SK-N-SH (cell line): ENCODE measurements at regions not wholly inside any gene's neighbourhood (a gene's known extent, or its start where the extent isn't known, plus 50 kb on each side); places are given as distances from the start of the nearest gene placed in this dataset.

Experiments
- CTCF ChIA-PET: fragments of 300-600, 350-600 bp; formaldehyde crosslinking; extraction: SDS; loops from one replicate; lab custom pipeline; 2021; lab: Yijun Ruan, JAX
- POLR2A ChIA-PET: fragments of 350-600 bp; sonication (Branson Sonifier 250); formaldehyde crosslinking; extraction: SDS; loops from one replicate; lab custom pipeline; 2020; ENCODE audit warnings: antibody characterized with exemption, inconsistent platforms; lab: Yijun Ruan, JAX
- DNase-seq: peaks from one replicate; pipeline ENCODE4 v3.0.0; 2012
- H2AFZ ChIP-seq: fragments of 200-600 bp; sonication (generic); 2 replicates; pipeline ENCODE4 v1.8.1; 2016; ENCODE audit warnings: antibody characterized with exemption, mild to moderate bottlenecking, low read depth
- H3F3A ChIP-seq: fragments of 200-600 bp; sonication (generic); replicated peaks from 2 replicates; pipeline ENCODE3; 2016; ENCODE audit warnings: antibody characterized with exemption, mild to moderate bottlenecking; ENCODE audit not compliant: insufficient read depth
- H3K27ac ChIP-seq, 2 experiments: fragments of 200-500 bp in 1 of 2; fragments of 200-600 bp in 1 of 2; sonication (Bioruptor generic) in 1 of 2; sonication (generic), shearing (Covaris generic) in 1 of 2; 2 replicates each; pipeline versions ENCODE4 v1.5.1 to v1.6.1; 2014 to 2016; ENCODE audit warnings: low read depth in 2 of 2, inconsistent platforms in 1 of 2, low read length in 1 of 2, mild to moderate bottlenecking in 1 of 2, mixed read lengths in 1 of 2
- H3K27me3 ChIP-seq: fragments of 200-600 bp; sonication (generic), shearing (Covaris generic); 2 replicates; pipeline ENCODE4 v1.6.1; 2016; ENCODE audit warnings: mixed run types; ENCODE audit not compliant: insufficient read depth
- H3K36me3 ChIP-seq, 2 experiments: fragments of 200-500 bp in 1 of 2; fragments of 200-600 bp in 1 of 2; sonication (Bioruptor generic) in 1 of 2; sonication (generic) in 1 of 2; replicated peaks in 1 of 2; 2 replicates each; pipeline versions ENCODE3 to v1.5.1; 2014 to 2016; ENCODE audit warnings: low read length in 1 of 2, mild to moderate bottlenecking in 1 of 2; ENCODE audit not compliant: insufficient read depth in 2 of 2, control insufficient read depth in 1 of 2
- H3K4me1 ChIP-seq, 2 experiments: fragments of 200-500 bp in 1 of 2; fragments of 200-600 bp in 1 of 2; sonication (Bioruptor generic) in 1 of 2; sonication (generic), shearing (Covaris generic) in 1 of 2; 2 replicates each; pipeline versions ENCODE4 v1.5.1 to v1.6.1; 2014 to 2016; ENCODE audit warnings: low read depth in 1 of 2, low read length in 1 of 2, mixed run types in 1 of 2; ENCODE audit not compliant: insufficient read depth in 2 of 2, control insufficient read depth in 1 of 2
- H3K4me2 ChIP-seq: fragments of 200-600 bp; sonication (generic), shearing (Covaris generic); 2 replicates; pipeline ENCODE4 v1.6.1; 2017; ENCODE audit warnings: mixed run types
- H3K4me3 ChIP-seq, 2 experiments: fragments of 200-500 bp in 1 of 2; fragments of 200-600 bp in 1 of 2; sonication (Bioruptor generic) in 1 of 2; sonication (generic), shearing (Covaris generic) in 1 of 2; 2 replicates each; pipeline versions ENCODE4 v1.5.1 to v1.8.1; 2014 to 2016; ENCODE audit warnings: low read depth in 2 of 2, inconsistent platforms in 1 of 2, low read length in 1 of 2, mild to moderate bottlenecking in 1 of 2, mixed read lengths in 1 of 2, moderate library complexity in 1 of 2
- H3K79me2 ChIP-seq: fragments of 200-600 bp; sonication (generic); 2 replicates; pipeline ENCODE4 v1.8.1; 2017; ENCODE audit warnings: mild to moderate bottlenecking; ENCODE audit not compliant: insufficient read depth
- H3K9ac ChIP-seq: fragments of 200-600 bp; sonication (generic); 2 replicates; pipeline ENCODE4 v1.6.1; 2017; ENCODE audit warnings: mixed run types
- H3K9me2 ChIP-seq: fragments of 200-600 bp; sonication (generic); 2 replicates; pipeline ENCODE4 v1.6.1; 2017; ENCODE audit warnings: mixed run types
- H3K9me3 ChIP-seq: fragments of 200-600 bp; sonication (generic); 2 replicates; pipeline ENCODE4 v1.6.1; 2017; ENCODE audit warnings: mixed run types, mild to moderate bottlenecking, moderate library complexity
- H4K20me1 ChIP-seq: fragments of 200-600 bp; sonication (generic); 2 replicates; pipeline ENCODE4 v1.6.1; 2017; ENCODE audit warnings: mild to moderate bottlenecking, mixed run types; ENCODE audit not compliant: insufficient read depth
- CHD2 ChIP-seq: fragments of 150-350 bp; IDR thresholded peaks from 2 replicates; pipeline ENCODE4 v1.6.1; 2018; ENCODE audit warnings: low read length; ENCODE audit not compliant: partially characterized antibody
- EZH2phosphoT487 ChIP-seq: fragments of 200-600 bp; sonication (generic); IDR thresholded peaks from 2 replicates; pipeline ENCODE4 v1.6.1; 2017; ENCODE audit warnings: low read depth, mixed run types, mild to moderate bottlenecking, antibody characterized with exemption, moderate library complexity, borderline replicate concordance
- GABPA ChIP-seq: IDR thresholded peaks from 2 replicates; pipeline ENCODE4 v1.4.0; 2012; ENCODE audit warnings: low read depth, mild to moderate bottlenecking
- IRF3 ChIP-seq: fragments of 150-350 bp; IDR thresholded peaks from 2 replicates; pipeline ENCODE4 v1.6.1; 2016; ENCODE audit warnings: mild to moderate bottlenecking, low read depth, low read length
- MAX ChIP-seq: IDR thresholded peaks from 2 replicates; pipeline ENCODE4 v1.4.0; 2012; ENCODE audit warnings: low read depth
- MXI1 ChIP-seq: IDR thresholded peaks from 2 replicates; pipeline ENCODE4 v1.6.1; 2012; ENCODE audit warnings: mild to moderate bottlenecking, low read depth, low read length, improper control_type of control experiment
- POLR2AphosphoS5 ChIP-seq: IDR thresholded peaks from 2 replicates; pipeline ENCODE4 v1.6.1; 2012; ENCODE audit warnings: low read depth, low read length
- SIN3A ChIP-seq: IDR thresholded peaks from 2 replicates; pipeline ENCODE4 v1.6.1; 2012; ENCODE audit warnings: low read depth, mild to moderate bottlenecking, low read length, moderate library complexity, borderline replicate concordance
- SMC3 ChIP-seq: IDR thresholded peaks from 2 replicates; pipeline ENCODE4 v1.6.1; 2012; ENCODE audit warnings: low read depth, low read length, improper control_type of control experiment
- USF2 ChIP-seq: fragments of 150-350 bp; IDR thresholded peaks from 2 replicates; pipeline ENCODE4 v1.6.1; 2017; ENCODE audit warnings: antibody characterized with exemption, low read length, low read depth, borderline replicate concordance
- YY1 ChIP-seq: IDR thresholded peaks from 2 replicates; pipeline ENCODE4 v1.4.0; 2012; ENCODE audit warnings: low read depth, mild to moderate bottlenecking
- ZBTB33 ChIP-seq: IDR thresholded peaks from 2 replicates; pipeline ENCODE4 v1.4.0; 2012; ENCODE audit warnings: low read depth, borderline replicate concordance
- WGBS: methylation state at CpG from one replicate; pipeline ENCODE4 v1.1.6; 2017; ENCODE audit warnings: low lambda C conversion rate; 5-methylcytosine and 5-hydroxymethylcytosine counted together
- TF ChIP-seq, protein P1 (sequence below): IDR thresholded peaks from 2 replicates; pipeline ENCODE4 v1.6.1; 2012; ENCODE audit warnings: mild to moderate bottlenecking, low read depth, low read length, moderate library complexity

DNA sequence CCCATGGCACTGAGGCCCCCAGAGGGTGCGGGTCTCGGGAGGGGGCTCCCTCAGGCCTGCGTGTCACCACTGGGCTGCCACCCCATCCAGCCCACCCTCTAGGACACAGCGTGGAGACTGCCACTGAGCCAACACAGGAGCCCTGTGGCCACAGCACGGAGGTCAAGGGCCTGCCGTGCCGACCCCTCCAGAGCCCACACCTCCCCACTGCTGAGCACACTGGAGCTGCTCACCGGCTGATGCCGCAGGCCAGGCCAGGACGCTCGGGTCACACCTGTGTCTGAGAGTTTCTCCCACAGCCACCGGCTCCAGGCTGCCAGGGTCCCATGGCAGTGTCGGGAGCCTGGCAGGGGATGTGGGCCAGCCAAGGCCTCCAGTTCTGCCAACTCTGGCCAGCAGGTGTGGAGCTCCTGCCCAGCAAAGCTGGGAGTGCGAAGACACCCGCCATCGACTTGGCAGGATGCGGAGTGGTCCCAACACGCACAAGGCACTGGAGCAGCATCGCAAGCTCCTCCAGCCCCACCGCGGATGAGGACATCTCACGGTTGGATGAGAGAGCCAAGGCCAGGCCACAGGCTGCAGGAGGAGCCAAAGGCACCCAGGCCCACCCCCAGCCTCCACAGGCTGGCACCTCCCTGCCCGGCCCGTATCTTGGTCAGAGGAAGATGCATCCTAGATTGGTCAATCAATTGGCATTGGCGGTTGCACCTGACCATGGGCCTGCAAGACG, 187.1 kb downstream of the BRD1 start:
- POLR2A ChIA-PET, result no interaction called here
- Histone ChIP-seq H3K4me1 (no peaks in the 10 kb centered on the region), H3K4me3 (no peak overlapping the region), H3K27ac (no peak overlapping the region), H4K20me1 (no peaks in the 10 kb centered on the region), H3F3A (no peaks in the 10 kb centered on the region), H3K9me3 (no peaks in the 10 kb centered on the region), H3K36me3 (no peaks in the 10 kb centered on the region), H3K4me2 (no peak overlapping the region), H3K79me2 (no peaks in the 10 kb centered on the region), H2AFZ (no peak overlapping the region), H3K9ac (no peak overlapping the region), H3K27me3 (no peaks in the 10 kb centered on the region)
- WGBS, result no CpG with 5 or more reads among the region's 26 CpGs
- TF ChIP-seq SIN3A (no peak), GABPA (no peak), EZH2phosphoT487 (no peak), USF2 (no peak), SMC3 (no peak), IRF3 (no peak), ZBTB33 (no peak), CHD2 (no peak), YY1 (no peak), MAX (no peak), POLR2AphosphoS5 (no peak), MXI1 (no peak)
- TF ChIP-seq, protein P1, sequence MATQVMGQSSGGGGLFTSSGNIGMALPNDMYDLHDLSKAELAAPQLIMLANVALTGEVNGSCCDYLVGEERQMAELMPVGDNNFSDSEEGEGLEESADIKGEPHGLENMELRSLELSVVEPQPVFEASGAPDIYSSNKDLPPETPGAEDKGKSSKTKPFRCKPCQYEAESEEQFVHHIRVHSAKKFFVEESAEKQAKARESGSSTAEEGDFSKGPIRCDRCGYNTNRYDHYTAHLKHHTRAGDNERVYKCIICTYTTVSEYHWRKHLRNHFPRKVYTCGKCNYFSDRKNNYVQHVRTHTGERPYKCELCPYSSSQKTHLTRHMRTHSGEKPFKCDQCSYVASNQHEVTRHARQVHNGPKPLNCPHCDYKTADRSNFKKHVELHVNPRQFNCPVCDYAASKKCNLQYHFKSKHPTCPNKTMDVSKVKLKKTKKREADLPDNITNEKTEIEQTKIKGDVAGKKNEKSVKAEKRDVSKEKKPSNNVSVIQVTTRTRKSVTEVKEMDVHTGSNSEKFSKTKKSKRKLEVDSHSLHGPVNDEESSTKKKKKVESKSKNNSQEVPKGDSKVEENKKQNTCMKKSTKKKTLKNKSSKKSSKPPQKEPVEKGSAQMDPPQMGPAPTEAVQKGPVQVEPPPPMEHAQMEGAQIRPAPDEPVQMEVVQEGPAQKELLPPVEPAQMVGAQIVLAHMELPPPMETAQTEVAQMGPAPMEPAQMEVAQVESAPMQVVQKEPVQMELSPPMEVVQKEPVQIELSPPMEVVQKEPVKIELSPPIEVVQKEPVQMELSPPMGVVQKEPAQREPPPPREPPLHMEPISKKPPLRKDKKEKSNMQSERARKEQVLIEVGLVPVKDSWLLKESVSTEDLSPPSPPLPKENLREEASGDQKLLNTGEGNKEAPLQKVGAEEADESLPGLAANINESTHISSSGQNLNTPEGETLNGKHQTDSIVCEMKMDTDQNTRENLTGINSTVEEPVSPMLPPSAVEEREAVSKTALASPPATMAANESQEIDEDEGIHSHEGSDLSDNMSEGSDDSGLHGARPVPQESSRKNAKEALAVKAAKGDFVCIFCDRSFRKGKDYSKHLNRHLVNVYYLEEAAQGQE, result no peak
- TF ChIP-seq, all 33 proteins: peak for 0
- CTCF ChIA-PET, result interaction anchor here (0.9 kb wide), 1 partner anchor 8 kb away, joined by 3 read pairs; no protein-coding TSS in a partner anchor
- H3K9me2 ChIP-seq, result no peaks in the 10 kb centered on the region
- no peak for DNase-seq
